Small intestine (tissue), 7 donors: ENCODE measurements at regions not wholly inside any gene's neighbourhood (a gene's known extent, or its start where the extent isn't known, plus 50 kb on each side); places are given as distances from the start of the nearest gene placed in this dataset.

Experiments used
- DNase-seq, 2 donors: peaks; one replicate each; pipeline versions ENCODE4 v3.0.0 to v3.0.0-alpha.2; 2013
- FAIRE-seq: peaks from 2 replicates; lab custom pipeline; 2012; peaks lifted over from hg19 to GRCh38; lab: Jason Lieb, UNC
- H3K27ac ChIP-seq, 3 donors: one replicate each; pipeline ENCODE4 v1.5.1; 2013; ENCODE audit warnings: low read length in 2 of 3, mild to moderate bottlenecking in 2 of 3, control low read depth in 1 of 3, inconsistent platforms in 1 of 3, low read depth in 1 of 3, moderate library complexity in 1 of 3
- H3K27me3 ChIP-seq, 3 donors: one replicate each; pipeline ENCODE4 v1.6.1; 2013; ENCODE audit warnings: low read length in 3 of 3, inconsistent platforms in 1 of 3; ENCODE audit not compliant: control insufficient read depth in 3 of 3, insufficient read depth in 3 of 3
- H3K36me3 ChIP-seq, 3 donors: one replicate each; pipeline ENCODE4 v1.6.1; 2013; ENCODE audit warnings: low read length in 3 of 3, inconsistent platforms in 1 of 3, low read depth in 1 of 3, mild to moderate bottlenecking in 1 of 3, moderate library complexity in 1 of 3; ENCODE audit not compliant: control insufficient read depth in 3 of 3, insufficient read depth in 2 of 3
- H3K4me1 ChIP-seq, 3 donors: one replicate each; pipeline ENCODE4 v1.6.1; 2013; ENCODE audit warnings: low read length in 2 of 3, inconsistent platforms in 1 of 3, low read depth in 1 of 3, mild to moderate bottlenecking in 1 of 3, moderate library complexity in 1 of 3; ENCODE audit not compliant: control insufficient read depth in 3 of 3, insufficient read depth in 2 of 3
- H3K4me3 ChIP-seq, 3 donors: one replicate each; pipeline ENCODE4 v1.5.1; 2013; ENCODE audit warnings: low read length in 3 of 3, control low read depth in 1 of 3, inconsistent platforms in 1 of 3, low read depth in 1 of 3, mild to moderate bottlenecking in 1 of 3, moderate library complexity in 1 of 3
- H3K9me3 ChIP-seq, 2 donors: one replicate each; pipeline ENCODE4 v1.6.1; 2013; ENCODE audit warnings: low read depth in 1 of 2, low read length in 1 of 2; ENCODE audit not compliant: control insufficient read depth in 2 of 2, insufficient read depth in 1 of 2
- WGBS, 3 donors: extraction: QIAGEN DNeasy Blood & Tissue Kit; methylation state at CpG; one replicate each; pipeline ENCODE4 v1.1.7; 2013; 5-methylcytosine and 5-hydroxymethylcytosine counted together
- donor health status: healthy with polysubstance abuse.
- donor health status: control.
- donor health status: control.
- donor health status: Bipolar disorder and iron deficiency.
- donor health status: healthy.

GRCh38 chr12:18160901-18161300 is 70.9 kb upstream of the RERGL start:
- no peaks in the 10 kb centered on the region for H3K36me3 ChIP-seq
- no peak for FAIRE-seq
- no peaks in the 10 kb centered on the region for H3K27me3 ChIP-seq
- H3K9me3 ChIP-seq: peaks cover 0 to 11% of the 10 kb centered on the region in 2 donors
- no peaks in the 10 kb centered on the region for H3K4me1 ChIP-seq
- H3K4me3 ChIP-seq: no peak overlapping the region
- no peak for DNase-seq
- 73 to 86% (median 81%) methylated on average over 1 of the region's 1 CpG for WGBS, 3 donors
- no peak overlapping the region for H3K27ac ChIP-seq

DNA sequence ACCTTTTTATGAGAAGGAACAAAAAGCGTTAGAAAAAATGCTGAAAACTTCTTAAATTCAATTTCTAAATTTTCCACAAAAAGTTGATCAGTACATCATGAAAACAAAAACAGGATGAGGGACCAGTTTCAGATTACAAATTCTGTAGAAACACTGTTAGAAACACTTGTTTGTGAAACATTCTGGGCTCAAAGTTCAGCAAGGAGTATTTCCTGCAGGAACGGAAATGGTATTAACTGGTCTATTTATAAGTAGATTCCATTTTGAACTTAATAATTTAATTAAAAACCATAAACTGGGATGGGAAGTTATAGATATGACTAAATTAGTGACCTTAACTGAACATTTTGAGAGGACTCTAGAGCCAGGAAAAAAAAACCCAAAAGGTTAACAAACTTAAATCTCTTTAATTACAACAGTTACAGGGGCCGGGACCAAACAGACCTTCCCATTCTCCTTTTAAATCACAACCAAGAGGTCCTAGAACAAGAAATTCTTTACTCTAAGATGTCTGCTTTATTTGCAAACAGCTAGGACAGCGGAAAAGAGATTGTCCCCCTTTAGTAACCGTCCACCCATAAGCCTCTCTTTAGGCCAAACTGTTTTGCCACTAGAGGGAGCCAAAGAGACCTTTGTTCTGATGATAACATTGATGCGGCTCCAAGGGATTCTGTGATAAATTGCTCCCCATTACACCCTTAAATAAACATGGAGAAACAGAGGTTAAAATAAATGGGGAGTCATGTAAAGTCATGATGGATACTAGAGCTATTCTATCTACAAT is 69.0 kb upstream of the RERGL start:
- no peak overlapping the region for H3K27ac ChIP-seq
- H3K36me3 ChIP-seq: no peaks in the 10 kb centered on the region
- DNase-seq (peak; percentile 6 to 54), FAIRE-seq (no peak)
- WGBS, 3 donors: 68 to 78% (median 73%) methylated on average over 6 of the region's 6 CpGs
- H3K4me1 ChIP-seq: no peaks in the 10 kb centered on the region
- H3K4me3 ChIP-seq: no peak overlapping the region
- no peaks in the 10 kb centered on the region for H3K27me3 ChIP-seq
- H3K9me3 ChIP-seq: peaks cover 0 to 15% of the 10 kb centered on the region in 2 donors

DNA sequence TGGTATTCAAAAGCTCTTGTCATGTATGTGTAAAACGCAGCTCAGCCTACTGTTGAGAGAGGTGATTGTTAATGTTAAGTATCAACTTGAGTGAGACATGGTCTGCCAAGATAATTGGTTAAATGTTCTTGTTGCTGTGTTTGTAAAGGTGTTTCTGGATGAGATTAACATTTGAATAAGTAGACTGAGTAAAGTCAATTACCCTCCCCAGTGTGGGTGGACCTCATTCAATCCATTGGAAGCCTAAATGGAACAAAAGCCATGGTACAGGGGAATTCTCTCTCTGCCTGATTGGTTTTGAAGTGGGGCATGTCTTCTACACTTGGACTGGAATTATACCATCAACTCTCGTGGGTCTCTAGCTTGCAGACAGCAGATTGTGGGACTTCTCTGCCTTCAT is 63.8 kb upstream of the RERGL start:
- Histone ChIP-seq H3K36me3 (no peaks in the 10 kb centered on the region), H3K27me3 (no peaks in the 10 kb centered on the region), H3K4me3 (no peak overlapping the region), H3K9me3 (peaks cover 0 to 15% of the 10 kb centered on the region in 2 donors), H3K4me1 (no peaks in the 10 kb centered on the region), H3K27ac (no peak overlapping the region)
- 56 to 65% (median 58%) methylated on average over 2 of the region's 2 CpGs for WGBS, 3 donors
- FAIRE-seq: no peak
- DNase-seq: no peak

DNA sequence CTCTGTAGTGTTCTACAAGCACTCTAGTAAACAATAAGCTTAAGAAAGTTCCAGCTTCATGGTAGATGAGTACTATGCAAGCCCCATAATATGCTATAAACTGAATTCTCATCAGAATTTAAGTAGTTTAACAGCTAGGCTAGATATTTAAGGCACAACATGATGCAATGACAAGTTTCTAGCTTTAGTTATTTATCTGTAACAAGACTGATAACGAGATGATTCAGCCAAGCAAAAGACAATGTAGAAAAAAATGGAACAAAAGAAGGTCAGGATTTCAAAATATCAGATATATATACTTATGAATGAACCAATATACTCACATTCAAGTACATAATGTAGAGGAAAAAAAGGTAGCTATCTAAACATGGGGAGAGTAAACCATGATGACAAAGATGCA is 61.0 kb upstream of the RERGL start:
- no peaks in the 10 kb centered on the region for H3K4me1 ChIP-seq
- no peak overlapping the region for H3K4me3 ChIP-seq
- no peak overlapping the region for H3K27ac ChIP-seq

GRCh38 chr12:18148961-18149360 is 59.0 kb upstream of the RERGL start:
- DNase-seq (peak; percentile 15 to 89), FAIRE-seq (no peak)

More for the DNA sequence above, 61.0 kb upstream of the RERGL start:
- H3K9me3 ChIP-seq: peaks cover 0 to 4% of the 10 kb centered on the region in 2 donors
- FAIRE-seq (no peak), DNase-seq (no peak)
- H3K36me3 ChIP-seq: no peaks in the 10 kb centered on the region
- no peaks in the 10 kb centered on the region for H3K27me3 ChIP-seq
- 62 to 67% (median 63%) methylated on average over 1 of the region's 1 CpG for WGBS, 3 donors

DNA sequence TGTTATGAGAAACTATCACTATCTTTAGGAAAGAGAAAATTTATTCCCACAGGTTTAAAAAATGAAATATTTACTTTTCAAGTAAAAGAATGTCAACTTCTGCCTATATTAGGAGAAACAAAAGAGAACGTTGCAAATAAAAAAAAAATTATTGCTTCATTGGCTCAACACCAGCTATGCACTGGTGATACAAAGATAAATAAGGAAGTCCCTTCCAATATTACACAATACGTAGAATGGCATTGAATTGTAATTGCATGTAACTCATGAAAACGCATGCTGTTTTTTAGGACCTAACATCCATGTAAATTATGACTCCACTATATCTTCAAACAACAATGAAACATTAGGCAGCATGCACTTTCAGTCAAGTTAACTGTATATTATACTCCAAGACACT is 56.4 kb upstream of the RERGL start:
- Histone ChIP-seq H3K9me3 (no peaks in the 10 kb centered on the region), H3K4me3 (no peak overlapping the region), H3K36me3 (no peaks in the 10 kb centered on the region), H3K4me1 (no peaks in the 10 kb centered on the region), H3K27me3 (no peaks in the 10 kb centered on the region), H3K27ac (no peak overlapping the region)
- FAIRE-seq: peak; percentile 55
- 8 to 22% (median 17%) methylated on average over 3 of the region's 3 CpGs for WGBS, 3 donors
- DNase-seq: peak in 1 of 2 donors; percentile 39

More at GRCh38 chr12:18148961-18149360, 59.0 kb upstream of the RERGL start:
- H3K4me1 ChIP-seq: no peaks in the 10 kb centered on the region
- WGBS, 3 donors: 14 to 41% (median 40%) methylated on average over 2 of the region's 2 CpGs
- no peaks in the 10 kb centered on the region for H3K36me3 ChIP-seq
- no peaks in the 10 kb centered on the region for H3K27me3 ChIP-seq
- no peaks in the 10 kb centered on the region for H3K9me3 ChIP-seq
- no peak overlapping the region for H3K4me3 ChIP-seq
- H3K27ac ChIP-seq: no peak overlapping the region

DNA sequence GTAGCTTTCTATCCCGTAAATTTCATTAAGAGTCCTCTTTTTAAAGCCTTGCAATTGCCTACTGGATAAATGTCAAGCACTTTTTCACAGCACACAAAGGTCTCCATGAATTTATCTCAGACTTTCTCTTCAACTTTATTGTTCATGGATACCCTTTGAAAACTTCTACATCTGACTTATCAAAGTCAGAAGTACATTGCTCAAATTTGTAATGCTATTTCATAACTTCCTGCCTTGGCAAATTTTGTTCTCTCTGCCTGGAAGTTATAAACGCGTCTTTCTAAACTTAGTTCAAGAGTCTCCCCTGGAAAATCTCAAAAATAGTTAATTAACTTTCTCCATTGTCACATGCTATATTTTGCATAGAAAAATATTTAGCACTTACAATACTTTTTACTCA is 55.9 kb upstream of the RERGL start:
- no peak for DNase-seq
- Histone ChIP-seq H3K36me3 (no peaks in the 10 kb centered on the region), H3K4me3 (no peak overlapping the region), H3K27me3 (no peaks in the 10 kb centered on the region), H3K4me1 (peaks cover 0 to 2% (median 0%) of the 10 kb centered on the region in 3 donors), H3K27ac (no peak overlapping the region), H3K9me3 (no peaks in the 10 kb centered on the region)
- FAIRE-seq: no peak
- 62 to 79% (median 75%) methylated on average over 3 of the region's 3 CpGs for WGBS, 3 donors

- DNase-seq (peak; percentile 47 to 76), FAIRE-seq (no peak)
- Histone ChIP-seq H3K27ac (peak overlapping the region in 2 of 3 donors; percentile 9 to 32), H3K27me3 (no peaks in the 10 kb centered on the region), H3K36me3 (no peaks in the 10 kb centered on the region), H3K4me1 (peaks cover 0 to 6% (median 0%) of the 10 kb centered on the region in 3 donors), H3K4me3 (no peak overlapping the region), H3K9me3 (no peaks in the 10 kb centered on the region)
- 19 to 40% (median 38%) methylated on average over 4 of the region's 4 CpGs for WGBS, 3 donors
These were observed 51.3 kb upstream of the RERGL start for GRCh38 chr12:18141048-18141982.
